NCI-H2196 treated with DMSO at 0.1 percent for 48 hours (cell line): ENCODE measurements at regions not wholly inside any gene's neighbourhood (a gene's known extent, or its start where the extent isn't known, plus 50 kb on each side); places are given as distances from the start of the nearest gene placed in this dataset.
"Not testable (repeated sequence)": the region's sequence is repeated elsewhere in the genome, so short reads cannot be mapped to it uniquely, and the experiment has no call there.

Experiments
- DNase-seq: peaks from one replicate; lab custom pipeline; 2025; ENCODE audit not compliant: unreplicated experiment; lab: John Stamatoyannopoulos, UW

- DNase-seq: no peak
These were observed 89.9 kb upstream of the LUZP2 start for GRCh38 chr11:24406980-24407379.

- DNase-seq: no peak
These were observed 89.1 kb upstream of the LUZP2 start for GRCh38 chr11:24407733-24408132.

- no peak for DNase-seq
These were observed 88.7 kb upstream of the LUZP2 start for GRCh38 chr11:24408202-24408601.

GRCh38 chr11:24411791-24412190 is 85.1 kb upstream of the LUZP2 start:
- DNase-seq: no peak

- DNase-seq: no peak
These were observed 84.1 kb upstream of the LUZP2 start for GRCh38 chr11:24412722-24413121.

- DNase-seq: no peak
These were observed 83.5 kb upstream of the LUZP2 start for GRCh38 chr11:24413391-24413790.

GRCh38 chr11:24415955-24416636 is 80.8 kb upstream of the LUZP2 start:
- DNase-seq: not testable (repeated sequence)

- DNase-seq: no peak
These were observed 75.1 kb upstream of the LUZP2 start for GRCh38 chr11:24421766-24422165.

- no peak for DNase-seq
These were observed 74.5 kb upstream of the LUZP2 start for GRCh38 chr11:24422376-24422775.

- no peak for DNase-seq
These were observed 59.7 kb upstream of the LUZP2 start for GRCh38 chr11:24437123-24437522.
